Osteoblast (primary cell): ENCODE measurements at regions not wholly inside any gene's neighbourhood (a gene's known extent, or its start where the extent isn't known, plus 50 kb on each side); places are given as distances from the start of the nearest gene placed in this dataset.

Experiments
- DNase-seq: peaks from one replicate; pipeline ENCODE4 v3.0.0; 2011; ENCODE audit warnings: low spot score, mixed read lengths; ENCODE audit not compliant: insufficient read length; ENCODE audit errors: missing footprints
- H2AFZ ChIP-seq: 2 replicates; pipeline ENCODE4 v1.6.0; 2011; ENCODE audit warnings: mild to moderate bottlenecking, low read length
- H3K27ac ChIP-seq: 2 replicates; pipeline ENCODE4 v1.5.1; 2011; ENCODE audit warnings: mild to moderate bottlenecking, low read depth, low read length, moderate library complexity
- H3K27me3 ChIP-seq: 2 replicates; pipeline ENCODE4 v1.6.0; 2012; ENCODE audit warnings: mild to moderate bottlenecking, control low read depth, inconsistent platforms, low read length, moderate library complexity; ENCODE audit not compliant: insufficient read depth
- H3K36me3 ChIP-seq: 2 replicates; pipeline ENCODE4 v1.5.1; 2011; ENCODE audit warnings: mild to moderate bottlenecking, low read length, control low read depth, moderate library complexity; ENCODE audit not compliant: insufficient read depth
- H3K4me1 ChIP-seq: 2 replicates; pipeline ENCODE4 v1.5.1; 2011; ENCODE audit warnings: mild to moderate bottlenecking, low read length, control low read depth, moderate library complexity; ENCODE audit not compliant: insufficient read depth
- H3K4me2 ChIP-seq: 2 replicates; pipeline ENCODE4 v1.6.0; 2011; ENCODE audit warnings: mild to moderate bottlenecking, low read length; ENCODE audit not compliant: insufficient read depth
- H3K4me3 ChIP-seq: fragments of 200-600 bp; sonication (generic); 3 replicates; pipeline ENCODE4 v1.5.1; 2012; ENCODE audit warnings: mild to moderate bottlenecking, low read length, inconsistent platforms; ENCODE audit not compliant: insufficient read depth
- H3K79me2 ChIP-seq: 2 replicates; pipeline ENCODE4 v1.6.0; 2012; ENCODE audit warnings: mild to moderate bottlenecking, low read length, control low read depth, inconsistent platforms; ENCODE audit not compliant: insufficient read depth
- H3K9me3 ChIP-seq: 2 replicates; pipeline ENCODE4 v1.5.1; 2011; ENCODE audit warnings: low read depth, low read length, control low read depth
- H4K20me1 ChIP-seq: 2 replicates; pipeline ENCODE4 v1.6.0; 2012; ENCODE audit warnings: mild to moderate bottlenecking, low read length, control low read depth; ENCODE audit not compliant: insufficient read depth
- CTCF ChIP-seq: IDR thresholded peaks from 2 replicates; pipeline ENCODE4 v1.5.1; 2011; ENCODE audit warnings: mild to moderate bottlenecking, low read depth, low read length, moderate library complexity; ENCODE audit errors: extremely low read depth

DNA sequence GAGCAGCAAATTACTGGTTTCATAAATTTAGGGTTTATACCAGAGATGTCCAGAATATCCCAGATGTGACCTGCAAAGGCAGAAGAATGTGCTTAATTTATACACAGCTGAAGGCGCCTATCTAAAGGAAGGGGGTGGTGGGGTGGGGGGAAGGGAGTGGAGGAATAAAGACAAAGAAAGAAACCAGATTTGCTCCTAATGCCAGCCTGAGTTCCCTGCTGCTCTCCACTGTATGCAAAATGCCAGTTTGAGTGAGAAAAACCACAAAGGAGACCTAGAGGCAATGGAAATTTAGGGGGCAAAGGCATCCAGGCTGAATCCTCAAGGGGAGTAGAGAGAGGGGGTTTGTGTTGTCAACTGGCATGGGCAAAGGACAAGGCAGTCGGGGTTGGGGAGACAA, 161.5 kb upstream of the TOX3 start:
- DNase-seq, result no peak
- peaks cover 2% of the 10 kb centered on the region for H3K9me3 ChIP-seq
- H3K4me3 ChIP-seq, result no peak overlapping the region
- no peak for TF ChIP-seq CTCF
- no peak overlapping the region for H3K27ac ChIP-seq
- no peaks in the 10 kb centered on the region for H3K4me1 ChIP-seq
- no peaks in the 10 kb centered on the region for H3K27me3 ChIP-seq
- H3K4me2 ChIP-seq, result no peak overlapping the region
- no peaks in the 10 kb centered on the region for H3K36me3 ChIP-seq
- H3K79me2 ChIP-seq, result no peaks in the 10 kb centered on the region
- no peaks in the 10 kb centered on the region for H4K20me1 ChIP-seq
- H2AFZ ChIP-seq, result no peak overlapping the region

DNA sequence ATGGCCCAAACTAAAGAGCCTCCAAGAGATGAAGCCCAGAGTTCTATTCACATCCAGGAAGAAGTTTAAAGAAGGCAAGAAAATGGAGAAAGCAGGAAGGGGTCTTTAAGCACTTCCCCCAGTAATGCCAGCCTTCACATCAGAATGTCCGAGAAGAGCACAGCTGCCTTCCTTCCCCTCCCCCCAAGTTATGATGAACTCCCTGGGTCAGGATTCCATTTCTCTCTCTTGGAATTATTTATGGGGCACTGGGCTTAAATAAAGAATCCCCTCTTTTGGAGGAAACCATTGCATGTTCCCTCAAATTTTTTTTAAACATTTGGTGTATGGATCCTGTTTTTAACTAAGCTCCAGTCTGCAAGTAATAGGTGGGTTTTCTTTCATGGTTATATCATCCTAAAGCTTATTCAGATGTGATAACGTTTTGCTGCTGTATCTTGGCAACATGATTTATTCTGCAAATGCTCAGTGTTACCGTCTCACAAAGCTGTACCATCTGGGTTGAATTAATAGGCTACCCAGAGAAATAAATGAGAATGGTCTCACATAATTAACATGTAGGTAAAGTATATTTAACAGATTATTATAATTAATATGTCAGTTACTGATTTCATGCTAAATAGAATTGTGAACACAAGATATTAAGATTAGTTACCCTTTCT, 160.9 kb upstream of the TOX3 start:
- no peaks in the 10 kb centered on the region for H3K79me2 ChIP-seq
- H3K27ac ChIP-seq, result no peak overlapping the region
- H2AFZ ChIP-seq, result no peak overlapping the region
- H3K27me3 ChIP-seq, result no peaks in the 10 kb centered on the region
- no peak for DNase-seq
- no peaks in the 10 kb centered on the region for H3K36me3 ChIP-seq
- H3K9me3 ChIP-seq, result peaks cover 2% of the 10 kb centered on the region
- H3K4me2 ChIP-seq, result no peak overlapping the region
- H3K4me3 ChIP-seq, result no peak overlapping the region
- no peaks in the 10 kb centered on the region for H4K20me1 ChIP-seq
- no peaks in the 10 kb centered on the region for H3K4me1 ChIP-seq
- no peak for TF ChIP-seq CTCF

- TF ChIP-seq CTCF, result no peak
- Histone ChIP-seq H3K4me2 (no peak overlapping the region), H3K9me3 (no peaks in the 10 kb centered on the region), H3K36me3 (no peaks in the 10 kb centered on the region), H3K4me3 (no peak overlapping the region), H3K79me2 (no peaks in the 10 kb centered on the region), H3K27me3 (no peaks in the 10 kb centered on the region), H2AFZ (no peak overlapping the region), H3K4me1 (no peaks in the 10 kb centered on the region), H3K27ac (no peak overlapping the region), H4K20me1 (no peaks in the 10 kb centered on the region)
- no peak for DNase-seq
Measured at GRCh38 chr16:52705122-52705521, 158.2 kb upstream of the TOX3 start.

- H3K9me3 ChIP-seq, result peaks cover 2% of the 10 kb centered on the region
- no peak for DNase-seq
- H3K4me1 ChIP-seq, result no peaks in the 10 kb centered on the region
- no peak overlapping the region for H3K27ac ChIP-seq
- no peak overlapping the region for H3K4me2 ChIP-seq
- no peak overlapping the region for H2AFZ ChIP-seq
- H3K79me2 ChIP-seq, result no peaks in the 10 kb centered on the region
- no peaks in the 10 kb centered on the region for H3K36me3 ChIP-seq
- TF ChIP-seq CTCF, result no peak
- H4K20me1 ChIP-seq, result no peaks in the 10 kb centered on the region
- no peaks in the 10 kb centered on the region for H3K27me3 ChIP-seq
- H3K4me3 ChIP-seq, result no peak overlapping the region
Measured at GRCh38 chr16:52697971-52698370, 151.0 kb upstream of the TOX3 start.
